Gastrocnemius medialis (tissue), 4 donors: ENCODE measurements at regions not wholly inside any gene's neighbourhood (a gene's known extent, or its start where the extent isn't known, plus 50 kb on each side); places are given as distances from the start of the nearest gene placed in this dataset.
"Not testable (repeated sequence)": the region's sequence is repeated elsewhere in the genome, so short reads cannot be mapped to it uniquely, and the experiment has no call there.

Experiments used
- ATAC-seq, 2 donors: fragments of 150-250 bp; one replicate each; pipeline ENCODE4 v1.9.1; 2016
- DNase-seq, 2 donors: peaks; one replicate each; pipeline ENCODE4 v3.0.0-alpha.2; 2019
- H3K27ac ChIP-seq, 4 donors: fragments of 200-600 bp; sonication (generic); 1 replicate in 1 of 4; 2 replicates in 3 of 4; pipeline ENCODE4 v1.5.1; 2016 to 2018; ENCODE audit warnings: mild to moderate bottlenecking in 2 of 4, moderate library complexity in 1 of 4
- H3K27me3 ChIP-seq, 3 donors: fragments of 200-600 bp; sonication (generic) in 2 of 3; 1 replicate in 1 of 3; 2 replicates in 2 of 3; pipeline versions ENCODE4 v1.5.1 to v1.6.0; 2016 to 2019; ENCODE audit warnings: mild to moderate bottlenecking in 1 of 3, moderate library complexity in 1 of 3
- H3K36me3 ChIP-seq, 2 donors: fragments of 200-600 bp; sonication (generic) in 1 of 2; one replicate each; pipeline ENCODE4 v1.5.1; 2017 to 2018
- H3K4me1 ChIP-seq, 2 donors: fragments of 200-600 bp; sonication (generic) in 1 of 2; one replicate each; pipeline ENCODE4 v1.5.1; 2016 to 2017; ENCODE audit warnings: mild to moderate bottlenecking in 2 of 2
- H3K4me3 ChIP-seq, 4 donors: fragments of 200-600 bp; sonication (generic) in 3 of 4; 1 replicate in 1 of 4; 2 replicates in 3 of 4; pipeline ENCODE4 v1.5.1; 2016 to 2019; ENCODE audit warnings: mild to moderate bottlenecking in 2 of 4
- H3K9me3 ChIP-seq, 3 donors: fragments of 200-600 bp; sonication (generic) in 2 of 3; 1 replicate in 1 of 3; 2 replicates in 2 of 3; pipeline ENCODE4 v1.5.1; 2016 to 2019
- CTCF ChIP-seq, 5 experiments: fragments of 450-650 bp in 3 of 5; fragments of 200-600 bp in 2 of 5; sonication (generic) in 2 of 5; IDR thresholded peaks in 4 of 5; conservative IDR thresholded peaks in 1 of 5; 1 replicate in 4 of 5; 2 replicates in 1 of 5; pipeline ENCODE4 v1.5.1; 2016 to 2019; ENCODE audit warnings: antibody characterized with exemption in 5 of 5, mild to moderate bottlenecking in 3 of 5, moderate library complexity in 3 of 5
- POLR2A ChIP-seq, 2 donors: fragments of 450-650 bp; IDR thresholded peaks; one replicate each; pipeline ENCODE4 v1.6.1; 2017; ENCODE audit warnings: antibody characterized with exemption in 2 of 2, mild to moderate bottlenecking in 2 of 2, moderate library complexity in 2 of 2
- in situ Hi-C, 4 donors: fragments of 200-750 bp; cut with MboI; loops; one replicate each; pipeline versions ENCODE4 v1.15.0 to v1.8.0; 2017; ENCODE audit warnings: low sequenced_read_pairs in 4 of 4
- intact Hi-C: fragments of 100-400 bp; cut with DNase I; formaldehyde crosslinking; loops from one replicate; pipeline ENCODE4 v1.15.1; 2023; ENCODE audit warnings: low total_unique reads

GRCh38 chr5:28603869-28604268 lies 1565.5 kb upstream of the CDH9 start:
- in situ Hi-C loops (no loop called here), intact Hi-C loops (no loop called here)
- DNase-seq: no peak
- H3K27ac ChIP-seq: no peak overlapping the region
- no peaks in the 10 kb centered on the region for H3K27me3 ChIP-seq
- no peak overlapping the region for H3K4me3 ChIP-seq
- ATAC-seq: no peak
- H3K9me3 ChIP-seq: no peaks in the 10 kb centered on the region
- TF ChIP-seq CTCF (IDR thresholded peaks at IDR 0.05 in 4 of 5, conservative IDR thresholded peaks at IDR 0.05 in 1 of 5) (no peak), POLR2A (IDR thresholded peaks at IDR 0.05) (no peak)
- no peaks in the 10 kb centered on the region for H3K4me1 ChIP-seq
- H3K36me3 ChIP-seq: no peaks in the 10 kb centered on the region

GRCh38 chr5:28602429-28602828 lies 1564.0 kb upstream of the CDH9 start:
- no peak overlapping the region for H3K27ac ChIP-seq
- H3K4me1 ChIP-seq: no peaks in the 10 kb centered on the region
- no peak for ATAC-seq

GRCh38 chr5:28596707-28597106 lies 1558.3 kb upstream of the CDH9 start:
- DNase-seq, H3K27me3 ChIP-seq, in situ Hi-C loops, H3K9me3 ChIP-seq, H3K36me3 ChIP-seq, H3K27ac ChIP-seq, H3K4me1 ChIP-seq, H3K4me3 ChIP-seq, intact Hi-C loops, ATAC-seq: not testable (repeated sequence)

More at GRCh38 chr5:28602429-28602828, 1564.0 kb upstream of the CDH9 start:
- H3K36me3 ChIP-seq: no peaks in the 10 kb centered on the region
- DNase-seq: no peak
- no peak overlapping the region for H3K4me3 ChIP-seq
- no peaks in the 10 kb centered on the region for H3K9me3 ChIP-seq
- in situ Hi-C loops: no loop called here
- intact Hi-C loops: no loop called here
- no peaks in the 10 kb centered on the region for H3K27me3 ChIP-seq
- no peak for TF ChIP-seq CTCF (IDR thresholded peaks at IDR 0.05 in 4 of 5, conservative IDR thresholded peaks at IDR 0.05 in 1 of 5)
- no peak for TF ChIP-seq POLR2A (IDR thresholded peaks at IDR 0.05)

GRCh38 chr5:28580616-28581015 lies 1542.2 kb upstream of the CDH9 start:
- DNase-seq (no peak), ATAC-seq (no peak)
- H3K9me3 ChIP-seq: no peaks in the 10 kb centered on the region
- no peak overlapping the region for H3K27ac ChIP-seq
- in situ Hi-C loops (no loop called here), intact Hi-C loops (no loop called here)
- H3K27me3 ChIP-seq: no peaks in the 10 kb centered on the region
- no peak overlapping the region for H3K4me3 ChIP-seq
- no peaks in the 10 kb centered on the region for H3K36me3 ChIP-seq
- TF ChIP-seq CTCF (IDR thresholded peaks at IDR 0.05 in 4 of 5, conservative IDR thresholded peaks at IDR 0.05 in 1 of 5): no peak
- no peaks in the 10 kb centered on the region for H3K4me1 ChIP-seq

GRCh38 chr5:28576022-28576421 lies 1537.6 kb upstream of the CDH9 start:
- DNase-seq: no peak
- Histone ChIP-seq H3K27me3 (no peaks in the 10 kb centered on the region), H3K9me3 (no peaks in the 10 kb centered on the region), H3K4me3 (no peak overlapping the region), H3K27ac (no peak overlapping the region), H3K4me1 (no peaks in the 10 kb centered on the region), H3K36me3 (no peaks in the 10 kb centered on the region)
- ATAC-seq: no peak
- in situ Hi-C loops (no loop called here), intact Hi-C loops (no loop called here)
- TF ChIP-seq CTCF (IDR thresholded peaks at IDR 0.05 in 4 of 5, conservative IDR thresholded peaks at IDR 0.05 in 1 of 5) (no peak), POLR2A (IDR thresholded peaks at IDR 0.05) (no peak)
